GM23338 (cell line): ENCODE measurements at regions not wholly inside any gene's neighbourhood (a gene's known extent, or its start where the extent isn't known, plus 50 kb on each side); places are given as distances from the start of the nearest gene placed in this dataset.

Experiments used
- CREB1 ChIP-seq: fragments of 250-450 bp; sonication (Bioruptor Pico); IDR thresholded peaks from 2 replicates; pipeline ENCODE4 v1.5.0; 2020; ENCODE audit warnings: low read depth, mild to moderate bottlenecking, moderate library complexity
- EZH2 ChIP-seq: fragments of 200-600 bp; sonication (generic); IDR thresholded peaks from one replicate; pipeline ENCODE4 v1.8.0; 2017; ENCODE audit warnings: antibody characterized with exemption, mild to moderate bottlenecking, low read depth; ENCODE audit not compliant: unreplicated experiment
- POLR2AphosphoS5 ChIP-seq: IDR thresholded peaks from 2 replicates; pipeline ENCODE4 v1.6.1; 2016; ENCODE audit warnings: antibody characterized with exemption, low read depth
- REST ChIP-seq: IDR thresholded peaks from one replicate; pipeline ENCODE4 v1.6.1; 2018; ENCODE audit warnings: antibody characterized with exemption; ENCODE audit not compliant: unreplicated experiment
- ZNF114 ChIP-seq: fragments of 250-450 bp; sonication (Bioruptor Pico); IDR thresholded peaks from 2 replicates; pipeline ENCODE4 v1.5.0; 2020; ENCODE audit warnings: mild to moderate bottlenecking, moderate library complexity
- TF ChIP-seq, protein P1 (sequence below), 2 experiments: fragments of 200-600 bp in 1 of 2; sonication (generic) in 1 of 2; conservative IDR thresholded peaks; 2 replicates each; pipeline versions ENCODE4 v1.5.1 to v1.6.1; 2016 to 2017; ENCODE audit warnings: antibody characterized with exemption in 2 of 2, low read depth in 2 of 2, mild to moderate bottlenecking in 2 of 2, moderate library complexity in 1 of 2

DNA sequence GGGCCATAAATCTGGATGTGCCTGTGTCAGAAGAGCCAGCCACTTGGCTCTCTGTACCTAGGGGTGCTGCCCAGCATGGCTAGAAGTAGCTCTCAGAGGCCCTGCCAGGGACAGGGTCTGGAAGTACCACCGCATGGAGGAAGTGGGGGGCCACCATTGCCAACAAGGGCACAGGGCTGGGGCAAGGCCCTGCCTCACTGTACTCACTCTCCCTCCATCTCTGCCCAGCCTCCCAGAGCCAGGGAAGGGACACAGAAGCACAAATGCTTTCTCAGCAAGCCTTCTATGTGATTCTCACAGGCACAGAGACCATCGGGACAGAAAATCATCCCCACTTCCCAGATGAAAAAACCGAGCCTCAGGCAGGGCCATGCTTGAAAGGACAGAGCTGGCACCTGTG is 138.1 kb downstream of the C5orf15 start:
- TF ChIP-seq CREB1 (no peak), ZNF114 (no peak), POLR2AphosphoS5 (no peak), REST (no peak), EZH2 (no peak)
- TF ChIP-seq, protein P1, sequence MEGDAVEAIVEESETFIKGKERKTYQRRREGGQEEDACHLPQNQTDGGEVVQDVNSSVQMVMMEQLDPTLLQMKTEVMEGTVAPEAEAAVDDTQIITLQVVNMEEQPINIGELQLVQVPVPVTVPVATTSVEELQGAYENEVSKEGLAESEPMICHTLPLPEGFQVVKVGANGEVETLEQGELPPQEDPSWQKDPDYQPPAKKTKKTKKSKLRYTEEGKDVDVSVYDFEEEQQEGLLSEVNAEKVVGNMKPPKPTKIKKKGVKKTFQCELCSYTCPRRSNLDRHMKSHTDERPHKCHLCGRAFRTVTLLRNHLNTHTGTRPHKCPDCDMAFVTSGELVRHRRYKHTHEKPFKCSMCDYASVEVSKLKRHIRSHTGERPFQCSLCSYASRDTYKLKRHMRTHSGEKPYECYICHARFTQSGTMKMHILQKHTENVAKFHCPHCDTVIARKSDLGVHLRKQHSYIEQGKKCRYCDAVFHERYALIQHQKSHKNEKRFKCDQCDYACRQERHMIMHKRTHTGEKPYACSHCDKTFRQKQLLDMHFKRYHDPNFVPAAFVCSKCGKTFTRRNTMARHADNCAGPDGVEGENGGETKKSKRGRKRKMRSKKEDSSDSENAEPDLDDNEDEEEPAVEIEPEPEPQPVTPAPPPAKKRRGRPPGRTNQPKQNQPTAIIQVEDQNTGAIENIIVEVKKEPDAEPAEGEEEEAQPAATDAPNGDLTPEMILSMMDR (conservative IDR thresholded peaks at IDR 0.05; ENCODE audit: low read depth in 2 of 2), result no peak
